ENCODE measurements at regions not wholly inside any gene's neighbourhood (a gene's known extent, or its start where the extent isn't known, plus 50 kb on each side); places are given as distances from the start of the nearest gene placed in this dataset.

DNA sequence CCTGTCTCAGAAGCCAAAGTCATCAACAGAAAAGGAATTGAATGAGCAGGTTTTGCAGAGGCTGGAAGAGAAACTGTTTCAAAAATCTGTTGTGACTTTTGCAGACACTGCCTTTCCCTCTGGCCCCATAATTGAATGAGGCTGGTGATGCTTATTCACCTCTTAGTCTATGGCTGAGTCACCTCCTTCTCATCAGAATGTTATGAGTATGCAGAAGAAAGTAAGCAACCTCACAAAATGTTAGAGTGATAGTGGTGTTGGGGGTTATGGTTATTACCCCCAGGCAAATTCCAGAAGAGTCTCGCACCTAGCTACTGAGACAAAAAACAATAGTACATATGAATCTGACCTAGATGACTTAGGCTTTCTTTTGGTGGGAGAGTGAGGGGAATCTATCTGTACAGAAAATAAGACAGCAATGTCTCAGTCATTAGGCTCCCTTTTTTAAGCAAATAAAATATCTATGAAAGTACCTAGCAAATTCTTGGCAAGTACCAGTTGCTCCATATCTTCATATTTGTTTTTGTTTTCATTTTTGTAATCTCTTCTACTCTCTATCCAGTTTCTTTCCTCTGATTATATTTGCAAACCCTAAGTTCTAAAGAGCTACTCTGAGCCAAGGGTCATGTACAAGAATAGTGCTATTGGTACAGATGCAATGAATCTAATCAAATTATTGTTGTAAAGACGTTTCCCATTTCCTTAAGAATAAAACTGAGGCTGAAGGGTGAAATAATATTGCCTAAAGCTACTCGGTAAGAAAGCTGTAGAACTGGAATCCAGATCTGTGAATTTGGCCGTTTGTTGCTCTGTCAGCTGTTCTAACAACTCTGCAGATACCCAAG lies 498.1 kb upstream of the TNC start:
- H3K36me3 ChIP-seq: no peaks in the 10 kb centered on the region
- TF ChIP-seq, protein P1, sequence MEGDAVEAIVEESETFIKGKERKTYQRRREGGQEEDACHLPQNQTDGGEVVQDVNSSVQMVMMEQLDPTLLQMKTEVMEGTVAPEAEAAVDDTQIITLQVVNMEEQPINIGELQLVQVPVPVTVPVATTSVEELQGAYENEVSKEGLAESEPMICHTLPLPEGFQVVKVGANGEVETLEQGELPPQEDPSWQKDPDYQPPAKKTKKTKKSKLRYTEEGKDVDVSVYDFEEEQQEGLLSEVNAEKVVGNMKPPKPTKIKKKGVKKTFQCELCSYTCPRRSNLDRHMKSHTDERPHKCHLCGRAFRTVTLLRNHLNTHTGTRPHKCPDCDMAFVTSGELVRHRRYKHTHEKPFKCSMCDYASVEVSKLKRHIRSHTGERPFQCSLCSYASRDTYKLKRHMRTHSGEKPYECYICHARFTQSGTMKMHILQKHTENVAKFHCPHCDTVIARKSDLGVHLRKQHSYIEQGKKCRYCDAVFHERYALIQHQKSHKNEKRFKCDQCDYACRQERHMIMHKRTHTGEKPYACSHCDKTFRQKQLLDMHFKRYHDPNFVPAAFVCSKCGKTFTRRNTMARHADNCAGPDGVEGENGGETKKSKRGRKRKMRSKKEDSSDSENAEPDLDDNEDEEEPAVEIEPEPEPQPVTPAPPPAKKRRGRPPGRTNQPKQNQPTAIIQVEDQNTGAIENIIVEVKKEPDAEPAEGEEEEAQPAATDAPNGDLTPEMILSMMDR (IDR thresholded peaks at IDR 0.05; ENCODE audit: low read depth, low read length): no peak
- no peak overlapping the region for H3K4me3 ChIP-seq (ENCODE audit: low read depth, low read length)
- DNase-seq: no peak
- H3K4me1 ChIP-seq: no peaks in the 10 kb centered on the region
- no peaks in the 10 kb centered on the region for H3K9me3 ChIP-seq
- no peaks in the 10 kb centered on the region for H3K27me3 ChIP-seq

DNA sequence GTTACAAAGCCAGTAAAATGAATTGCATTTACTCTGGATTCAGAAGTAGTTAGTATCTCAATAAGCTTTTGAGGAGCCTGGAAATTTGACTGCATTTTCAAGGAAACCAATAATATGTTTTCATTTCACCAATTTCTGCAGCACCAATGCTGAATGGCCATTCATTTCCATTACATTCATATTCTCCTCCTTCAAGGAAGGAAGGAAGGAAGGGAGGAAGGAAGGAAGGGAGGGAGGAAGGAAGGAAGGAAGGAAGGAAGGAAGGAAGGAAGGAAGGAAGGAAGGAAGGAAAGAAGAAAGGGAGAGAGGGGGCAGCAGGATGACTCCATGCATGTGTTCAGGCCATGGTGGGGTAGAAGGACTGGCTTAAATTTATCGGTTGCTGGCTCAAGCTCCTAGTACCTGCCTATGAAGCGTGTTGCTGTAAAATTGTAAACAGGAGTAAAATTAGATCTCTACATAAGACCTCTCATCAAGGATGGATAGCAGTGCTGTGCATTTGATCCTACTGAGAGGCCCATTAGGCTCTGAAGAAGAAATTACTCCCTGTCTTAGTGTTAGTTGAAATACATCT lies 498.8 kb upstream of the TNC start:
- Histone ChIP-seq H3K4me1 (no peaks in the 10 kb centered on the region), H3K9me3 (no peaks in the 10 kb centered on the region), H3K36me3 (no peaks in the 10 kb centered on the region), H3K4me3 (ENCODE audit: low read depth, low read length) (no peak overlapping the region), H3K27me3 (no peaks in the 10 kb centered on the region)
- DNase-seq: no peak
- TF ChIP-seq, protein P1 (IDR thresholded peaks at IDR 0.05; ENCODE audit: low read depth, low read length): no peak

DNA sequence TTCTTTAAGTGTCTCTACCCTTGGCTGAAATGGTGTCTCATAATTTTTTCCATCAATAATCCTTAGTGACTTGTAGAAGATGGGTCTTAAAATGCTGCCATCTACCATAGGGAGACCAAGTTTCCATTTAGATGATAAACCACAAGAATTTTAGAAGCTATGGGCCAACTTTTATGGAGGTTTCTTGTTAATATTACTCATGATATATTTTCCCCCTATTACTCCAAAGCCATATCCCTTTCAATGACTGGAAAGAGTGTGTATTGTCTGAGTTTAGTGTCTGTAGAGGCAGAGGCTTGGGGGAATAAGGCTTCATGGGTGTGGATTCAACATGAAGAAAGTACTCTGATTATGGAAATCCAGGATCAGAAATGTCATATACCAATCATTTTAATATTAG lies 507.3 kb upstream of the TNC start:
- Histone ChIP-seq H3K9me3 (no peaks in the 10 kb centered on the region), H3K4me1 (no peaks in the 10 kb centered on the region), H3K27me3 (no peaks in the 10 kb centered on the region; the same call in 1 of the 2 replicates), H3K4me3 (ENCODE audit: low read depth, low read length) (no peak overlapping the region), H3K36me3 (no peaks in the 10 kb centered on the region)
- TF ChIP-seq, protein P1 (IDR thresholded peaks at IDR 0.05; ENCODE audit: low read depth, low read length): no peak
- no peak for DNase-seq

DNA sequence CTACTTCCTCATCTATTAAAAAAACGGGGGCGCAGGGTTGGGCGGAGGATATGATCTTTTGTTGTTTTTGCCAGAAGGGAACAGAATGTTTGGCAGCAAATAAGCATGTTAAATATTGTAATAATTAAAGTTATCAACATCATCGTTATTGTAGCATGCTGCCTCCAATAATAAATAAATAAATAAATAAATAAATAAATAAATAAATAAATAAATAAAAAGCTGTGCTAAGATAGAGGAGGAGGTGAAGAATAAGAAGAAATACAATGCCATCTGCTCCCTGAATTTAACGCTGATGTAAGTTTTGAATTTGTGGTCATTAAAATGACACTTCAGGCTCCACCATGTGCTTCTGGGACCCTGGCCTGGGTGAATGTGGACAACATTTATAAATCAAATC lies 508.0 kb upstream of the TNC start:
- Histone ChIP-seq H3K36me3 (no peaks in the 10 kb centered on the region), H3K4me1 (no peaks in the 10 kb centered on the region), H3K4me3 (ENCODE audit: low read depth, low read length) (no peak overlapping the region), H3K9me3 (no peaks in the 10 kb centered on the region), H3K27me3 (no peaks in the 10 kb centered on the region; the same call in 1 of the 2 replicates)
- no peak for DNase-seq
- TF ChIP-seq, protein P1 (IDR thresholded peaks at IDR 0.05; ENCODE audit: low read depth, low read length): no peak

DNA sequence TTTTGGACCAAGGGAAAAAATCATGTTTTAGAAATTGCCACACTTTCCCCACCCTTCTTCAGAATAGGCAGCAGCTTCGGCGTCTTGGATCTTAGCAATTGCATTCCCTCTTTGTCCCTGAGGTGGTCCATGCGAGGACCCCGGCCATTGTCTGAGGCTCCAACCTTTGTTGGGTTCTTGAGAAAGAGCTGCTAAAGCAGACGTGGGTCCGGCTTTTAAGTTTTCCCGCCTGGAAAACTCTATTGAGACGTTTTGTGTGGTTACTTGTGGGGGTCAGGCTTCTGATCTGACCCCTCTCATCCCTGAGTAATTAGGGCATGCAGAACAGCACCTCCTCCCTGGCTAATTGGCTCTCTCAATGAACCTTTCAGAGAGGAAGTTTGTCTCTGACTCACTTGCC lies 509.6 kb upstream of the TNC start:
- Histone ChIP-seq H3K36me3 (no peaks in the 10 kb centered on the region), H3K4me3 (ENCODE audit: low read depth, low read length) (no peak overlapping the region), H3K4me1 (no peaks in the 10 kb centered on the region), H3K27me3 (no peaks in the 10 kb centered on the region; the same call in 1 of the 2 replicates), H3K9me3 (no peaks in the 10 kb centered on the region)
- TF ChIP-seq, protein P1 (IDR thresholded peaks at IDR 0.05; ENCODE audit: low read depth, low read length): no peak
- DNase-seq: no peak

DNA sequence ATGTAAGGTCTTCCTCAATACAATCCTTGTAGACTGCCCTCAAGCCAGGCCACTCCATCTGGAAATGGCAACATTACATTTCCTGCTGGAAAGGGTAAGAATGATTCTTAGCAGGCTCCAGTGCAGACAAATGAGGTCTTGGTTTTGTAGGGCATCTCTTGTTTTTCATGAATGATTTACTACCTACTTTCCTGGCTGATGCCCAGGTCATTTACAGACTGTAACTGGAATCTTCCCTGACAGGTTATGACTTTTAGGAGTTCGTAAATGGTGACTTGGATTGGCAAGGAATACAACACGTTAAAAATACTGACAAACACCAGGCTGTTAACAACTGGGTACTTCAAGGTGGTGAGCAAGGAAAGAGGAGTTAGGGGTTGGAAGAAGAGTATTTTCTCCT lies 510.5 kb upstream of the TNC start:
- Histone ChIP-seq H3K27me3 (no peaks in the 10 kb centered on the region; the same call in 1 of the 2 replicates), H3K4me1 (no peaks in the 10 kb centered on the region), H3K4me3 (ENCODE audit: low read depth, low read length) (no peak overlapping the region), H3K9me3 (no peaks in the 10 kb centered on the region), H3K36me3 (no peaks in the 10 kb centered on the region)
- DNase-seq: no peak
- TF ChIP-seq, protein P1 (IDR thresholded peaks at IDR 0.05; ENCODE audit: low read depth, low read length): no peak
